HL-60 (cell line): ENCODE measurements at regions not wholly inside any gene's neighbourhood (a gene's known extent, or its start where the extent isn't known, plus 50 kb on each side); places are given as distances from the start of the nearest gene placed in this dataset.

Source experiments
- POLR2AphosphoS5 ChIP-seq: IDR thresholded peaks from 2 replicates; pipeline ENCODE4 v1.6.1; 2012; ENCODE audit warnings: low read depth
- TF ChIP-seq, protein P1 (sequence below): IDR thresholded peaks from one replicate; pipeline ENCODE4 v1.5.1; 2011; ENCODE audit warnings: low read length, control low read depth, inconsistent platforms; ENCODE audit not compliant: insufficient read depth
- TF ChIP-seq, protein P2 (sequence below): IDR thresholded peaks from 2 replicates; pipeline ENCODE4 v1.6.1; 2012; ENCODE audit warnings: low read depth; ENCODE audit not compliant: insufficient replicate concordance

DNA sequence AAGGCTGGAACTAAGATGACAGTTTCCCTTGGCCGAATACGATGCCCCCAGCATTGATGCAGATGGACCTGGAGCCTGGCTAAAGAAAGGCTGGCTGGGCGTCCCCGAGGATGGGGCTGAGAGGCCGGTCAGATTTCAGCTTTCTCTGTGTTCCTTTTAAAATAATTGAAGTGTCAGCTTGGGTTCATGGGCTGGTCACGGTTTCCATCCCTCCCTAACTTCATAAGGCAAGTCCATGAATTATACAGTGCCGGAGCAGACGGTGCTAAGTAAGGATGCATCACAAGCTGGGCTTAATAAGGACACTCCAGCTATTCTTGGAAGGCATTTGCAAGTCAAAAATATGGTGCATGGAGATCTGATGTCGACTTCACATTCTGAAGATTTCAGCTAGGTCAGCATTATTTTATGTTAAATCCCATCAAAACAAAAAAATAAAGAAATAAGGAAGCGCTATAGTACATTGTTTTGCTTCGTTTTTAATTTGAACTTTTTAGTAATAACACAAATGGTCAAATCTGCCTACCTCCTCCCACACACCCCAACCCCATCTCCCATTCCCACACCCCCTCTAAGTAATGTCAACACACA, 220.8 kb downstream of the RPLP1 start:
- TF ChIP-seq, protein P1, sequence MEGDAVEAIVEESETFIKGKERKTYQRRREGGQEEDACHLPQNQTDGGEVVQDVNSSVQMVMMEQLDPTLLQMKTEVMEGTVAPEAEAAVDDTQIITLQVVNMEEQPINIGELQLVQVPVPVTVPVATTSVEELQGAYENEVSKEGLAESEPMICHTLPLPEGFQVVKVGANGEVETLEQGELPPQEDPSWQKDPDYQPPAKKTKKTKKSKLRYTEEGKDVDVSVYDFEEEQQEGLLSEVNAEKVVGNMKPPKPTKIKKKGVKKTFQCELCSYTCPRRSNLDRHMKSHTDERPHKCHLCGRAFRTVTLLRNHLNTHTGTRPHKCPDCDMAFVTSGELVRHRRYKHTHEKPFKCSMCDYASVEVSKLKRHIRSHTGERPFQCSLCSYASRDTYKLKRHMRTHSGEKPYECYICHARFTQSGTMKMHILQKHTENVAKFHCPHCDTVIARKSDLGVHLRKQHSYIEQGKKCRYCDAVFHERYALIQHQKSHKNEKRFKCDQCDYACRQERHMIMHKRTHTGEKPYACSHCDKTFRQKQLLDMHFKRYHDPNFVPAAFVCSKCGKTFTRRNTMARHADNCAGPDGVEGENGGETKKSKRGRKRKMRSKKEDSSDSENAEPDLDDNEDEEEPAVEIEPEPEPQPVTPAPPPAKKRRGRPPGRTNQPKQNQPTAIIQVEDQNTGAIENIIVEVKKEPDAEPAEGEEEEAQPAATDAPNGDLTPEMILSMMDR, result no peak
- TF ChIP-seq POLR2AphosphoS5, result no peak
- TF ChIP-seq, protein P2, sequence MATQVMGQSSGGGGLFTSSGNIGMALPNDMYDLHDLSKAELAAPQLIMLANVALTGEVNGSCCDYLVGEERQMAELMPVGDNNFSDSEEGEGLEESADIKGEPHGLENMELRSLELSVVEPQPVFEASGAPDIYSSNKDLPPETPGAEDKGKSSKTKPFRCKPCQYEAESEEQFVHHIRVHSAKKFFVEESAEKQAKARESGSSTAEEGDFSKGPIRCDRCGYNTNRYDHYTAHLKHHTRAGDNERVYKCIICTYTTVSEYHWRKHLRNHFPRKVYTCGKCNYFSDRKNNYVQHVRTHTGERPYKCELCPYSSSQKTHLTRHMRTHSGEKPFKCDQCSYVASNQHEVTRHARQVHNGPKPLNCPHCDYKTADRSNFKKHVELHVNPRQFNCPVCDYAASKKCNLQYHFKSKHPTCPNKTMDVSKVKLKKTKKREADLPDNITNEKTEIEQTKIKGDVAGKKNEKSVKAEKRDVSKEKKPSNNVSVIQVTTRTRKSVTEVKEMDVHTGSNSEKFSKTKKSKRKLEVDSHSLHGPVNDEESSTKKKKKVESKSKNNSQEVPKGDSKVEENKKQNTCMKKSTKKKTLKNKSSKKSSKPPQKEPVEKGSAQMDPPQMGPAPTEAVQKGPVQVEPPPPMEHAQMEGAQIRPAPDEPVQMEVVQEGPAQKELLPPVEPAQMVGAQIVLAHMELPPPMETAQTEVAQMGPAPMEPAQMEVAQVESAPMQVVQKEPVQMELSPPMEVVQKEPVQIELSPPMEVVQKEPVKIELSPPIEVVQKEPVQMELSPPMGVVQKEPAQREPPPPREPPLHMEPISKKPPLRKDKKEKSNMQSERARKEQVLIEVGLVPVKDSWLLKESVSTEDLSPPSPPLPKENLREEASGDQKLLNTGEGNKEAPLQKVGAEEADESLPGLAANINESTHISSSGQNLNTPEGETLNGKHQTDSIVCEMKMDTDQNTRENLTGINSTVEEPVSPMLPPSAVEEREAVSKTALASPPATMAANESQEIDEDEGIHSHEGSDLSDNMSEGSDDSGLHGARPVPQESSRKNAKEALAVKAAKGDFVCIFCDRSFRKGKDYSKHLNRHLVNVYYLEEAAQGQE, result no peak
